ENCODE measurements at regions not wholly inside any gene's neighbourhood (a gene's known extent, or its start where the extent isn't known, plus 50 kb on each side); places are given as distances from the start of the nearest gene placed in this dataset.
"Not testable (repeated sequence)": the region's sequence is repeated elsewhere in the genome, so short reads cannot be mapped to it uniquely, and the experiment has no call there.

DNA sequence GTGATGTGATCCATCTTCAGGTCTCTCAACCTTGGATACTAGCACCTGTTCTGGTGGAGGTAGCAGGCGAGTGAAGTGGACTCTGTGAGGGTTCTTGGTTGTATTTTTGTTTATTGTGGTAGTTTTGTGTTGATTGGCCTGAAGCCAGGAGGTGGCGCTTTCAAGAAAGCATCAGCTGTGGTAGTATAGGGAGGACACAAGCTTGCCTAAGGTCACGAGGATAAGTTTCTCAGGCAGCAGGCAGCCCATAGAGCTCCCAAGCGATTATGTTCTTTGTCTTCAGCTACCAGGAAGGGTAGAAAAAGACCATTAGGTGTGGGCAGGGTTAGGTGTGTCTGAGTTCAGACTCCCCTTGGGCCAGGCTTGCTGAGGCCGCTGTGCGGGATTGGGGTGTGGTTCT is 290.8 kb upstream of the TGIF2LY start:
- H3K9ac ChIP-seq (ENCODE audit: low read length); RAD21 ChIA-PET (ENCODE audit: low non-redundant PET in 1 of 2, low total read pairs in 2 of 2, uncharacterized antibody in 2 of 2, unreplicated experiment in 2 of 2); H3K4me1 ChIP-seq (ENCODE audit: control insufficient read depth in 1 of 2, insufficient read depth in 2 of 2, low read length in 2 of 2); POLR2A ChIA-PET; H3K27ac ChIP-seq (ENCODE audit: low read depth, low read length); H3K79me2 ChIP-seq (ENCODE audit: insufficient read depth, low read length); intact Hi-C loops (cut with micrococcal nuclease); DNase-seq (ENCODE audit: low read depth, low spot score); H4K20me1 ChIP-seq (ENCODE audit: insufficient read depth); H3K36me3 ChIP-seq (ENCODE audit: control insufficient read depth in 1 of 2, insufficient read depth in 2 of 2, low read length in 2 of 2); H3K27me3 ChIP-seq (ENCODE audit: insufficient read depth, low read length); H3K9me3 ChIP-seq (ENCODE audit: control insufficient read depth in 1 of 2, insufficient read depth in 1 of 2, low read depth in 1 of 2, low read length in 2 of 2); H3K4me3 ChIP-seq (replicated peaks in 1 of 2; ENCODE audit: low read depth in 1 of 2, low read length in 2 of 2); H3K4me2 ChIP-seq (ENCODE audit: low read length); H2AFZ ChIP-seq (ENCODE audit: low read depth, low read length, poor library complexity, severe bottlenecking); ATAC-seq; H3K9me2 ChIP-seq (ENCODE audit: insufficient read depth); BruUV-seq (replicated peaks); CTCF ChIA-PET: not testable (repeated sequence)

DNA sequence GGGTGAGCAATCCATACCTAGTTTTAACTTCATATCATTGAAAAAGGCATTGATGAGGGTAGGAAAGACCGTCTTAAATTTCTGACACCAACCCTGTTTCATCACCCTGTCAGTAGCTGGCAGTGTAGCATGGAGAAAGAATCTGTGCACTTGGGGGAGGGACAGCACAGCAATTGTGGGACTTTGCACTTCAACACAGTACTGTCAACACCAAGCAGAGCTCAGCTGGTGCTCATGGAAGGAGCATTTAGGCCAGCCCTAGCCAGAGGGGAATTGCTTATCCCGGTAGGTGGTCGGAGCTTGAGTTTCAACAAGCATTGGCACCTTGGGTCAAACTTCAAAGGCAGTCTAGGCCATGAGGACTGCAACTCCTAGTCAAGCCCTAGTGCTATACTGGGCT is 281.6 kb upstream of the TGIF2LY start:
- H3K36me3 ChIP-seq (ENCODE audit: control insufficient read depth in 1 of 2, insufficient read depth in 2 of 2, low read length in 2 of 2); H3K79me2 ChIP-seq (ENCODE audit: insufficient read depth, low read length); intact Hi-C loops (cut with micrococcal nuclease); H2AFZ ChIP-seq (ENCODE audit: low read depth, low read length, poor library complexity, severe bottlenecking); BruUV-seq (replicated peaks); H3K9me3 ChIP-seq (ENCODE audit: control insufficient read depth in 1 of 2, insufficient read depth in 1 of 2, low read depth in 1 of 2, low read length in 2 of 2); H4K20me1 ChIP-seq (ENCODE audit: insufficient read depth); DNase-seq (ENCODE audit: low read depth, low spot score); H3K4me2 ChIP-seq (ENCODE audit: low read length); H3K4me1 ChIP-seq (ENCODE audit: control insufficient read depth in 1 of 2, insufficient read depth in 2 of 2, low read length in 2 of 2); H3K9ac ChIP-seq (ENCODE audit: low read length); H3K27me3 ChIP-seq (ENCODE audit: insufficient read depth, low read length); POLR2A ChIA-PET; ATAC-seq; CTCF ChIA-PET; H3K9me2 ChIP-seq (ENCODE audit: insufficient read depth); H3K4me3 ChIP-seq (replicated peaks in 1 of 2; ENCODE audit: low read depth in 1 of 2, low read length in 2 of 2); RAD21 ChIA-PET (ENCODE audit: low non-redundant PET in 1 of 2, low total read pairs in 2 of 2, uncharacterized antibody in 2 of 2, unreplicated experiment in 2 of 2); H3K27ac ChIP-seq (ENCODE audit: low read depth, low read length): not testable (repeated sequence)

DNA sequence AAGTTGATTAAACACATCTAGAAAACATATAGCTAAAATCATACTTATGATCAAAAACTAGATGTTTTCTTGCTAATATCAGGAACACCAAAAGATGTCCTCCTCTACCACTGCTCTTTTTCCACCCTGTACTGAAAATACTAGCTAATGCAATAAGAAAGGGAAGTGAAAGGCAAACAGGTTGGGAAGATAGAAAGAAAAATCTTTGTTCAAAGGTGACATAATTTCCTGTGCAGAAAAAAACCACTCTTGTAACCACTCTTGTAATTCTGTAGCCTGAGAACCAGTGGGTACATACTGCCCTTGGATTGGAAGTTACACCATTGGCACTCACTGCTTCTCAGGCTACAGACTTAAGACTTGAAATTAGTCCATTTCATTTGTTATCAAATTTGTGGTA is 258.9 kb upstream of the TGIF2LY start:
- BruUV-seq (replicated peaks); ATAC-seq; H3K27me3 ChIP-seq (ENCODE audit: insufficient read depth, low read length); H3K27ac ChIP-seq (ENCODE audit: low read depth, low read length); H3K4me3 ChIP-seq (replicated peaks in 1 of 2; ENCODE audit: low read depth in 1 of 2, low read length in 2 of 2); DNase-seq (ENCODE audit: low read depth, low spot score); CTCF ChIA-PET; H3K79me2 ChIP-seq (ENCODE audit: insufficient read depth, low read length); intact Hi-C loops (cut with micrococcal nuclease); H3K36me3 ChIP-seq (ENCODE audit: control insufficient read depth in 1 of 2, insufficient read depth in 2 of 2, low read length in 2 of 2); POLR2A ChIA-PET; H3K9me3 ChIP-seq (ENCODE audit: control insufficient read depth in 1 of 2, insufficient read depth in 1 of 2, low read depth in 1 of 2, low read length in 2 of 2); H3K4me2 ChIP-seq (ENCODE audit: low read length); H4K20me1 ChIP-seq (ENCODE audit: insufficient read depth); H3K4me1 ChIP-seq (ENCODE audit: control insufficient read depth in 1 of 2, insufficient read depth in 2 of 2, low read length in 2 of 2); H3K9ac ChIP-seq (ENCODE audit: low read length); H2AFZ ChIP-seq (ENCODE audit: low read depth, low read length, poor library complexity, severe bottlenecking); H3K9me2 ChIP-seq (ENCODE audit: insufficient read depth); RAD21 ChIA-PET (ENCODE audit: low non-redundant PET in 1 of 2, low total read pairs in 2 of 2, uncharacterized antibody in 2 of 2, unreplicated experiment in 2 of 2): not testable (repeated sequence)

DNA sequence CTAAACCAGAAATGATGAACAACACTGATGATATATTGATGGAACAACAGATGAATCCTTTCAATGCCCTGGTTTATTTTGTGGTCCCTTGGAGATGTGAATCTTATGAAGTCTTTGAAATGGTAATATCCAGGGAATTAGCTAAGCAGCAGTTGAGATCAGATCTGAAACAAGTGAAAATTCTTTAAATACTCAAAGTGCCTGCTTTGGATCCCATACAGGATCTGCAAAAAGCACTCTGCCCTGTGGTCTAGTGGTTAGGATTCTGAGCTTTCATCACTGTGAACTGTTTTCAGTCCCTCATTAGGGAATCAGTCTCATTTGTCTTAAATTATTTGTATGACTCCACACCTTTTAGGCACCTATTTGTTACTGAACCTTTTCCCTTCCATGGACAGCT is 211.3 kb upstream of the TGIF2LY start:
- intact Hi-C loops (cut with micrococcal nuclease); H3K9me3 ChIP-seq (ENCODE audit: control insufficient read depth in 1 of 2, insufficient read depth in 1 of 2, low read depth in 1 of 2, low read length in 2 of 2); CTCF ChIA-PET; ATAC-seq; H3K4me3 ChIP-seq (replicated peaks in 1 of 2; ENCODE audit: low read depth in 1 of 2, low read length in 2 of 2); H3K27me3 ChIP-seq (ENCODE audit: insufficient read depth, low read length); H3K4me1 ChIP-seq (ENCODE audit: control insufficient read depth in 1 of 2, insufficient read depth in 2 of 2, low read length in 2 of 2); H3K36me3 ChIP-seq (ENCODE audit: control insufficient read depth in 1 of 2, insufficient read depth in 2 of 2, low read length in 2 of 2); H2AFZ ChIP-seq (ENCODE audit: low read depth, low read length, poor library complexity, severe bottlenecking); H4K20me1 ChIP-seq (ENCODE audit: insufficient read depth); H3K27ac ChIP-seq (ENCODE audit: low read depth, low read length); BruUV-seq (replicated peaks); RAD21 ChIA-PET (ENCODE audit: low non-redundant PET in 1 of 2, low total read pairs in 2 of 2, uncharacterized antibody in 2 of 2, unreplicated experiment in 2 of 2); DNase-seq (ENCODE audit: low read depth, low spot score); H3K79me2 ChIP-seq (ENCODE audit: insufficient read depth, low read length); POLR2A ChIA-PET; H3K9ac ChIP-seq (ENCODE audit: low read length); H3K4me2 ChIP-seq (ENCODE audit: low read length); H3K9me2 ChIP-seq (ENCODE audit: insufficient read depth): not testable (repeated sequence)

DNA sequence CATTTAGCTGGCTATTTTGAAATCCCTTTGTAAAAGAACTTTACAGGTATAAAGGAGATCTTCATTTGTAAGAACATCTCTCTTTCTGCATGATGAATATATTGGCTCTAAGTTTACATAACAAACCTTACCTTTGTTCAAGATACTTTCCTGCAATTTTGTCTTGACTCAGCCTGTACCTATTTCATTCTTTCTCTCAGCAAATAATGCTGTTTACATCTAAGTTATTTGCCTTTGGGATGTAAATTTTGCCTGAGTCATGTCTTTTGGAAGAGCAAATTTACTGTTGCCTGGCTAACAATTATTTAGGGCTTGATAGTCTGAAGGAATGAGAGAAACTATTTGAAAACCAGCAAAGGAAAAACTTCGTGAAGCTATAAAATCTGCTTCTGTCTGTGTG is 210.4 kb upstream of the TGIF2LY start:
- BruUV-seq (replicated peaks); H3K27me3 ChIP-seq (ENCODE audit: insufficient read depth, low read length); H3K9me3 ChIP-seq (ENCODE audit: control insufficient read depth in 1 of 2, insufficient read depth in 1 of 2, low read depth in 1 of 2, low read length in 2 of 2); H3K4me1 ChIP-seq (ENCODE audit: control insufficient read depth in 1 of 2, insufficient read depth in 2 of 2, low read length in 2 of 2); H3K79me2 ChIP-seq (ENCODE audit: insufficient read depth, low read length); ATAC-seq; intact Hi-C loops (cut with micrococcal nuclease); H3K9ac ChIP-seq (ENCODE audit: low read length); H3K4me3 ChIP-seq (replicated peaks in 1 of 2; ENCODE audit: low read depth in 1 of 2, low read length in 2 of 2); POLR2A ChIA-PET; RAD21 ChIA-PET (ENCODE audit: low non-redundant PET in 1 of 2, low total read pairs in 2 of 2, uncharacterized antibody in 2 of 2, unreplicated experiment in 2 of 2); DNase-seq (ENCODE audit: low read depth, low spot score); H3K4me2 ChIP-seq (ENCODE audit: low read length); H3K9me2 ChIP-seq (ENCODE audit: insufficient read depth); H3K36me3 ChIP-seq (ENCODE audit: control insufficient read depth in 1 of 2, insufficient read depth in 2 of 2, low read length in 2 of 2); H4K20me1 ChIP-seq (ENCODE audit: insufficient read depth); CTCF ChIA-PET; H2AFZ ChIP-seq (ENCODE audit: low read depth, low read length, poor library complexity, severe bottlenecking); H3K27ac ChIP-seq (ENCODE audit: low read depth, low read length): not testable (repeated sequence)
